AG10803 (cell line): ENCODE measurements at regions not wholly inside any gene's neighbourhood (a gene's known extent, or its start where the extent isn't known, plus 50 kb on each side); places are given as distances from the start of the nearest gene placed in this dataset.
A peak's percentile ranks its signal among the peaks of the same experiment; 100 is the strongest.
"Not testable (repeated sequence)": the region's sequence is repeated elsewhere in the genome, so short reads cannot be mapped to it uniquely, and the experiment has no call there.

ENCODE experiments used
- DNase-seq: peaks from one replicate; pipeline ENCODE4 v3.0.0; 2010; ENCODE audit warnings: low read depth
- H3K4me3 ChIP-seq: 2 replicates; pipeline ENCODE4 v1.5.1; 2011; ENCODE audit warnings: mild to moderate bottlenecking, low read length, control low read depth
- CTCF ChIP-seq: conservative IDR thresholded peaks from 2 replicates; pipeline ENCODE4 v1.5.1; 2011; ENCODE audit warnings: mild to moderate bottlenecking, low read length, control low read depth, inconsistent platforms

GRCh38 chr4:158356301-158356700, 146.0 kb downstream of the TMEM144 start:
- no peak for DNase-seq

GRCh38 chr4:158367932-158368441, 153.7 kb upstream of the RXFP1 start:
- H3K4me3 ChIP-seq, DNase-seq: not testable (repeated sequence)

More at GRCh38 chr4:158356301-158356700, 146.0 kb downstream of the TMEM144 start:
- no peak overlapping the region for H3K4me3 ChIP-seq
- no peak for TF ChIP-seq CTCF

GRCh38 chr4:158371158-158371557, 150.5 kb upstream of the RXFP1 start:
- DNase-seq, result peak; percentile 18
- no peak for TF ChIP-seq CTCF
- H3K4me3 ChIP-seq, result no peak overlapping the region

GRCh38 chr4:158374318-158374717, 147.4 kb upstream of the RXFP1 start:
- no peak overlapping the region for H3K4me3 ChIP-seq
- no peak for TF ChIP-seq CTCF
- DNase-seq, result no peak

- H3K4me3 ChIP-seq, result no peak overlapping the region
- DNase-seq, result peak; percentile 26
- TF ChIP-seq CTCF, result no peak
These were observed 145.4 kb upstream of the RXFP1 start for GRCh38 chr4:158376106-158376840.

GRCh38 chr4:158384414-158384813, 137.3 kb upstream of the RXFP1 start:
- no peak for DNase-seq
- H3K4me3 ChIP-seq, result no peak overlapping the region
- no peak for TF ChIP-seq CTCF

GRCh38 chr4:158395343-158395742, 126.3 kb upstream of the RXFP1 start:
- TF ChIP-seq CTCF, result no peak
- no peak overlapping the region for H3K4me3 ChIP-seq
- DNase-seq, result no peak
